ENCODE measurements at regions not wholly inside any gene's neighbourhood (a gene's known extent, or its start where the extent isn't known, plus 50 kb on each side); places are given as distances from the start of the nearest gene placed in this dataset.

GRCh38 chr7:25424855-25425254, 196.6 kb upstream of the NPVF start:
- ATAC-seq = no peak
- intact Hi-C loops (cut with DNase I) = no loop called here
- 85% methylated on average over 5 of the region's 5 CpGs for WGBS

GRCh38 chr7:25427721-25428120, 199.4 kb upstream of the NPVF start:
- Histone ChIP-seq H3K4me3 (ENCODE audit: low read length) (no peak overlapping the region), H3K4me1 (ENCODE audit: control insufficient read depth, insufficient read depth, low read length) (peaks cover 4% of the 10 kb centered on the region), H3K27me3 (ENCODE audit: control insufficient read depth, insufficient read depth) (no peaks in the 10 kb centered on the region), H3K9me3 (ENCODE audit: control insufficient read depth, low read length) (no peaks in the 10 kb centered on the region), H3K27ac (ENCODE audit: low read length) (no peak overlapping the region)
- whole genome bisulfite sequencing = 51% methylated on average over 1 of the region's 1 CpG
- no peak for ATAC-seq
- DNase-seq = no peak
- intact Hi-C loops (cut with DNase I) = no loop called here

More at GRCh38 chr7:25424855-25425254, 196.6 kb upstream of the NPVF start:
- no peak overlapping the region for H3K27ac ChIP-seq (ENCODE audit: low read length)
- H3K9me3 ChIP-seq (ENCODE audit: control insufficient read depth, low read length) = no peaks in the 10 kb centered on the region
- H3K27me3 ChIP-seq (ENCODE audit: control insufficient read depth, insufficient read depth) = no peaks in the 10 kb centered on the region
- peaks cover 1% of the 10 kb centered on the region for H3K4me1 ChIP-seq (ENCODE audit: control insufficient read depth, insufficient read depth, low read length)
- no peak for DNase-seq
- H3K4me3 ChIP-seq (ENCODE audit: low read length) = no peak overlapping the region

GRCh38 chr7:25429731-25430130, 201.4 kb upstream of the NPVF start:
- Histone ChIP-seq H3K4me1 (ENCODE audit: control insufficient read depth, insufficient read depth, low read length) (peaks cover 4% of the 10 kb centered on the region), H3K9me3 (ENCODE audit: control insufficient read depth, low read length) (no peaks in the 10 kb centered on the region), H3K27me3 (ENCODE audit: control insufficient read depth, insufficient read depth) (no peaks in the 10 kb centered on the region), H3K4me3 (ENCODE audit: low read length) (no peak overlapping the region), H3K27ac (ENCODE audit: low read length) (no peak overlapping the region)
- intact Hi-C loops (cut with DNase I) = no loop called here
- ATAC-seq = peak; percentile 25 to 48
- WGBS = 63% methylated on average over 3 of the region's 3 CpGs
- peak in 2 of 3 donors; percentile 13 to 32 for DNase-seq

GRCh38 chr7:25430200-25430931, 202.1 kb upstream of the NPVF start:
- Histone ChIP-seq H3K27me3 (ENCODE audit: control insufficient read depth, insufficient read depth) (no peaks in the 10 kb centered on the region), H3K27ac (ENCODE audit: low read length) (no peak overlapping the region), H3K4me3 (ENCODE audit: low read length) (no peak overlapping the region), H3K9me3 (ENCODE audit: control insufficient read depth, low read length) (no peaks in the 10 kb centered on the region), H3K4me1 (ENCODE audit: control insufficient read depth, insufficient read depth, low read length) (peaks cover 4% of the 10 kb centered on the region)
- no peak for ATAC-seq
- intact Hi-C loops (cut with DNase I) = no loop called here
- WGBS = 77% methylated on average over 9 of the region's 9 CpGs
- DNase-seq = no peak

GRCh38 chr7:25431956-25432450, 203.7 kb upstream of the NPVF start:
- ATAC-seq (no peak), DNase-seq (no peak)
- Histone ChIP-seq H3K9me3 (ENCODE audit: control insufficient read depth, low read length) (no peaks in the 10 kb centered on the region), H3K27me3 (ENCODE audit: control insufficient read depth, insufficient read depth) (no peaks in the 10 kb centered on the region), H3K27ac (ENCODE audit: low read length) (no peak overlapping the region), H3K4me1 (ENCODE audit: control insufficient read depth, insufficient read depth, low read length) (peaks cover 4% of the 10 kb centered on the region), H3K4me3 (ENCODE audit: low read length) (no peak overlapping the region)
- intact Hi-C loops (cut with DNase I) = no loop called here
- WGBS = 83% methylated on average over 3 of the region's 3 CpGs

- DNase-seq (no peak), ATAC-seq (no peak)
- Histone ChIP-seq H3K4me3 (ENCODE audit: low read length) (no peak overlapping the region), H3K9me3 (ENCODE audit: control insufficient read depth, low read length) (no peaks in the 10 kb centered on the region), H3K27me3 (ENCODE audit: control insufficient read depth, insufficient read depth) (no peaks in the 10 kb centered on the region), H3K27ac (ENCODE audit: low read length) (no peak overlapping the region), H3K4me1 (ENCODE audit: control insufficient read depth, insufficient read depth, low read length) (peaks cover 4% of the 10 kb centered on the region)
- 81% methylated on average over 2 of the region's 2 CpGs for WGBS
- intact Hi-C loops (cut with DNase I) = no loop called here
These were observed 204.5 kb upstream of the NPVF start for GRCh38 chr7:25432807-25433206.

- H3K9me3 ChIP-seq (ENCODE audit: control insufficient read depth, low read length) = no peaks in the 10 kb centered on the region
- DNase-seq (no peak), ATAC-seq (no peak)
- H3K4me3 ChIP-seq (ENCODE audit: low read length) = no peak overlapping the region
- intact Hi-C loops (cut with DNase I) = no loop called here
- no peaks in the 10 kb centered on the region for H3K4me1 ChIP-seq (ENCODE audit: control insufficient read depth, insufficient read depth, low read length)
- H3K27ac ChIP-seq (ENCODE audit: low read length) = no peak overlapping the region
- 91% methylated on average over 3 of the region's 3 CpGs for WGBS
- no peaks in the 10 kb centered on the region for H3K27me3 ChIP-seq (ENCODE audit: control insufficient read depth, insufficient read depth)
These were observed 208.1 kb upstream of the NPVF start for GRCh38 chr7:25436413-25436812.

GRCh38 chr7:25437308-25437707, 209.0 kb upstream of the NPVF start:
- H3K4me3 ChIP-seq (ENCODE audit: low read length) = no peak overlapping the region
- no peak overlapping the region for H3K27ac ChIP-seq (ENCODE audit: low read length)
- H3K9me3 ChIP-seq (ENCODE audit: control insufficient read depth, low read length) = no peaks in the 10 kb centered on the region
- ATAC-seq (no peak), DNase-seq (no peak)
- no peaks in the 10 kb centered on the region for H3K27me3 ChIP-seq (ENCODE audit: control insufficient read depth, insufficient read depth)
- intact Hi-C loops (cut with DNase I) = no loop called here
- no peaks in the 10 kb centered on the region for H3K4me1 ChIP-seq (ENCODE audit: control insufficient read depth, insufficient read depth, low read length)

GRCh38 chr7:25444991-25445390, 216.7 kb upstream of the NPVF start:
- no peaks in the 10 kb centered on the region for H3K4me1 ChIP-seq (ENCODE audit: control insufficient read depth, insufficient read depth, low read length)
- H3K4me3 ChIP-seq (ENCODE audit: low read length) = no peak overlapping the region
- DNase-seq = no peak
- 37% methylated on average over 1 of the region's 1 CpG for WGBS
- no peak overlapping the region for H3K27ac ChIP-seq (ENCODE audit: low read length)
- H3K9me3 ChIP-seq (ENCODE audit: control insufficient read depth, low read length) = peaks cover 4% of the 10 kb centered on the region
- no peak for ATAC-seq
- H3K27me3 ChIP-seq (ENCODE audit: control insufficient read depth, insufficient read depth) = no peaks in the 10 kb centered on the region
- intact Hi-C loops (cut with DNase I) = no loop called here

- Histone ChIP-seq H3K9me3 (ENCODE audit: control insufficient read depth, low read length) (peaks cover 4% of the 10 kb centered on the region), H3K4me1 (ENCODE audit: control insufficient read depth, insufficient read depth, low read length) (no peaks in the 10 kb centered on the region), H3K27ac (ENCODE audit: low read length) (no peak overlapping the region), H3K27me3 (ENCODE audit: control insufficient read depth, insufficient read depth) (no peaks in the 10 kb centered on the region), H3K4me3 (ENCODE audit: low read length) (no peak overlapping the region)
- WGBS = 94% methylated on average over 2 of the region's 2 CpGs
- DNase-seq (no peak), ATAC-seq (no peak)
- intact Hi-C loops (cut with DNase I) = no loop called here
These were observed 220.0 kb upstream of the NPVF start for GRCh38 chr7:25448301-25448700.

- intact Hi-C loops (cut with DNase I) = no loop called here
- Histone ChIP-seq H3K9me3 (ENCODE audit: control insufficient read depth, low read length) (no peaks in the 10 kb centered on the region), H3K27me3 (ENCODE audit: control insufficient read depth, insufficient read depth) (no peaks in the 10 kb centered on the region), H3K4me1 (ENCODE audit: control insufficient read depth, insufficient read depth, low read length) (peaks cover 2% of the 10 kb centered on the region), H3K4me3 (ENCODE audit: low read length) (no peak overlapping the region), H3K27ac (ENCODE audit: low read length) (no peak overlapping the region)
- no peak for DNase-seq
- no peak for ATAC-seq
- 70% methylated on average over 4 of the region's 4 CpGs for WGBS
These were observed 225.7 kb upstream of the NPVF start for GRCh38 chr7:25454020-25454419.

Data from right cardiac atrium (tissue), 5 donors.